AG10803 (cell line): ENCODE measurements at regions not wholly inside any gene's neighbourhood (a gene's known extent, or its start where the extent isn't known, plus 50 kb on each side); places are given as distances from the start of the nearest gene placed in this dataset.

Experiments used
- DNase-seq: peaks from one replicate; pipeline ENCODE4 v3.0.0; 2010; ENCODE audit warnings: low read depth
- H3K4me3 ChIP-seq: 2 replicates; pipeline ENCODE4 v1.5.1; 2011; ENCODE audit warnings: mild to moderate bottlenecking, low read length, control low read depth
- TF ChIP-seq, protein P1 (sequence below): conservative IDR thresholded peaks from 2 replicates; pipeline ENCODE4 v1.5.1; 2011; ENCODE audit warnings: mild to moderate bottlenecking, low read length, control low read depth, inconsistent platforms

DNA sequence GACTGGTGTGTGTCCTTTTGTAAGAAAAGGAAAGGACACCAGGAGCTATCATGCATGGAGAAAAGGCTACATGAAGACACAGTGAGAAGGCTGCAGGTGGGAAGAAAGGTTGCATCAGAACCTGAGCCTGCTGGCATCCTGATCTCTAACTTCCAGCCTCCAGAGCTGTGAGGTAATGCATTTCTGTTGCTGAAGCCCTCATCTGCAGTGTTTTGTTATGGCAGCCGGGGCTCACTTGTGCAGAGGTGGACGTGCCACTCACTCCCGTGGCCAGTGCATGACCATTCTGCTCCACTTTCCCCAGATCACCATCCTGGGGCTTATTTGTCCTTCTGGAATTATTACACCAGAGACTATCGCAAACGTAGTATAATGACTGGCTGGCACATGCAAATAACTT is 155.3 kb downstream of the IRS2 start:
- TF ChIP-seq, protein P1, sequence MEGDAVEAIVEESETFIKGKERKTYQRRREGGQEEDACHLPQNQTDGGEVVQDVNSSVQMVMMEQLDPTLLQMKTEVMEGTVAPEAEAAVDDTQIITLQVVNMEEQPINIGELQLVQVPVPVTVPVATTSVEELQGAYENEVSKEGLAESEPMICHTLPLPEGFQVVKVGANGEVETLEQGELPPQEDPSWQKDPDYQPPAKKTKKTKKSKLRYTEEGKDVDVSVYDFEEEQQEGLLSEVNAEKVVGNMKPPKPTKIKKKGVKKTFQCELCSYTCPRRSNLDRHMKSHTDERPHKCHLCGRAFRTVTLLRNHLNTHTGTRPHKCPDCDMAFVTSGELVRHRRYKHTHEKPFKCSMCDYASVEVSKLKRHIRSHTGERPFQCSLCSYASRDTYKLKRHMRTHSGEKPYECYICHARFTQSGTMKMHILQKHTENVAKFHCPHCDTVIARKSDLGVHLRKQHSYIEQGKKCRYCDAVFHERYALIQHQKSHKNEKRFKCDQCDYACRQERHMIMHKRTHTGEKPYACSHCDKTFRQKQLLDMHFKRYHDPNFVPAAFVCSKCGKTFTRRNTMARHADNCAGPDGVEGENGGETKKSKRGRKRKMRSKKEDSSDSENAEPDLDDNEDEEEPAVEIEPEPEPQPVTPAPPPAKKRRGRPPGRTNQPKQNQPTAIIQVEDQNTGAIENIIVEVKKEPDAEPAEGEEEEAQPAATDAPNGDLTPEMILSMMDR, result no peak

DNA sequence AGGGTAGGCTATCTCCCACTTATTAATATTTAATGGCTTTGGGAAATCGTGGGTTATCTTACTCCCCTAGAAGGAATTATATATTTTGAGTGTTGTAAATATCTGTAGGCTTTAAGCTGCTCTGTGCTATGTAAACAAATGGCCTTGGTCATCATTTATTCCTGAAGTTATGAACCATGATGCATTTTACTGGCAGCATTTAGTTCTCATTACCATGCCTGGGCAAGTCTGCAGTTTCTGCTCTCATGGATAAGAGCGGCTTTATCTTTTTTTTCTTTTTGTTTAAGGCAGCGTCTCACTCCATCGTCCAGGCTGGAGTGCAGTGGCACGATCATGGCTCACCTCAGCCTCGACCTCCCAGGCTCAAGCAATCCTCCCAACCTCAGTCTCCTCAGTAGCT is 156.1 kb downstream of the IRS2 start:
- TF ChIP-seq, protein P1, result no peak
- no peak for DNase-seq
- H3K4me3 ChIP-seq, result no peak overlapping the region

More for the DNA sequence above, 155.3 kb downstream of the IRS2 start:
- no peak overlapping the region for H3K4me3 ChIP-seq
- no peak for DNase-seq

DNA sequence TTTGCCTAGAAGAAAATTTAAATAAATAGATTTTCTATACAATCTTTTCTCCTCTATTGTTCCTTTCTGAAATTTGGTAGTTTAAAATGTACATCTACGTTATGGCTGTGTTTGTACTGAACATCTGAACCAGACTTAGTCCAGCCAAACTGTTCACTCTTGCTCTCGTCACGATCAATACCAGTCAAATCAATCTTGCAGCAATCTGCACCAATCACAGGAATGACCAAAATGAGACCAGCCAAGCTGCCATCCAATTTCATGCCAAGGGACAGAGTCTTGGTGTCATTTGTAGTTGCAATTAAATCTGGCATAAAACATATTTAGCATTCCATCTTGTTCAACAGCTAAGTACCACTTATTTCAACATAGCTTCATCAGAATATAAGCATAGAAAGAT is 156.6 kb downstream of the IRS2 start:
- H3K4me3 ChIP-seq, result no peak overlapping the region
- TF ChIP-seq, protein P1, result no peak
- DNase-seq, result no peak

DNA sequence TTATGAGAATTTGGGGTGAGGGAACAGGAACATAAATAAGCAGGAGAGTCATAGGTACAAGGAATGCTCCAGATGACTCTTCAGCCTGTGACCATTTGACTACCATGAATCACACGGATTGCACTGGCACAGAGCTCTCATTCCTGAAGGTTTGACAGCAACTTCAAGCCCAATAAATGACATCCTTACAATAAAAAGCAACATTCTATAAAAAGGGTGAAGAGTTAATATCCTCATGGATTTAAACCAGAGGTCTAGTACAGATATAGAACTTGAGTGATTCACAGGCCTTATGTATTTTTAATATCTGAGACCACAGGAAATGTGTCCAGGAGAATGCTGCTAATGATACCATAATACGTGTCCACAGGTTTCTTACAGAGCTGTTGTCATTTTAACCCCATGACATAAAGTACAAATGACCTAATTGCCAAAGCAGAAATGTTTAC is 158.1 kb downstream of the IRS2 start:
- peak; percentile 85 for DNase-seq
- TF ChIP-seq, protein P1, result no peak
- H3K4me3 ChIP-seq, result no peak overlapping the region

DNA sequence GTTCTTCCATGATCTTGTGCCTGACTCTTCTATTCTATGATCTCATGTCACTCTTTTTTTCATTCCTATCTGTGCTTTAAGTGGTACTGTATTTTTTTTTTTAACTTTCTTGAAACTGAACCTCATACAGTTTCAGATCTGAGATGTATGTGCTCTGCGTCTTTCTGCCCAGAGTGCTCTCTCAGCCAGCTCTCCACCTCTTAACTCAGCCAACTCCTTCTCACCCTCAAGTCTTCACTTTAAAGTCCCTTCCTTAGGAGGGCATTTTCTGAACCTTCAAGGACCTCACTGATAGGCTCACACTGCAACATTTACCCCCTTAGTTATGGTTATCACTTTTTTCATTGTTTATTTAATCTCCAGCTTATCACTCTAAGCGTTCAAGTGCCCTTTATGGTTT is 158.7 kb downstream of the IRS2 start:
- TF ChIP-seq, protein P1, result no peak
- H3K4me3 ChIP-seq, result no peak overlapping the region
- no peak for DNase-seq

DNA sequence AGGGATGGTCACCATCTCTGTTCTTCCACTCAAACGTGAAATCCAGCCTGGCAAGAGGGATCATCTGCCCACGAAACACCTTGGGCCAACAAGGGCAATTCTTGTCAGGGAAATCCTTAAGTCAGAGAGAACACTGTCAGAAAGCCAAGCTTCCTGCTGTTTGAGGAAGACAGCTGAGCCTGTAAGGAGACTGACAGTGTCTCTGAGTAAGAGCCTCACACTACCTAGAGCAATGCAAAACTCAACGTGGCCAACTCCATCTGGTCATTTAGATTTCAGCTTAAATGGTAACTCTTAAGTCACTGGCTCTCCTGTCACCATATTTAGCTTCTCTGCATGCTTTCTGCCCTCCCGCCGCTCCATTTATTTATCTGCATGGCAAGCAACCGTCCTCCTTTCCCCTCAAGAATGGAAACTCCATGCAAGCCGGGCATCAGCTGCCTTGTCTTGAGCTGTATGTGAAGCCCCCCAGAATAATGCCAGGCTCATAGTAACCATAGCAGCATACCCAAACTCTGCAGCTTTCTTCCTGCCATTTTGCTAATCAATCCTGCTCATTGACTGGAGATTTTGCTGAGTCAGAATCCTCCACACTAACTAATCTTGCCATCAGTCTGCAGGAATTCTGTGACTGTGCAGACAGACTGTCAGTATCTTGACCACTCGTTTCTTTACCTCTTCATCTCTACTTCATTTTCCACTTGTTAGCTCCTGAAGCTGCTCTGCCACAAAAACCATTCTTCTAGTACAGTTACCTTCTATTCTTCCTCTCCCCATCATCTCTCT is 159.8 kb downstream of the IRS2 start:
- no peak overlapping the region for H3K4me3 ChIP-seq
- TF ChIP-seq, protein P1, result no peak
- DNase-seq, result no peak

DNA sequence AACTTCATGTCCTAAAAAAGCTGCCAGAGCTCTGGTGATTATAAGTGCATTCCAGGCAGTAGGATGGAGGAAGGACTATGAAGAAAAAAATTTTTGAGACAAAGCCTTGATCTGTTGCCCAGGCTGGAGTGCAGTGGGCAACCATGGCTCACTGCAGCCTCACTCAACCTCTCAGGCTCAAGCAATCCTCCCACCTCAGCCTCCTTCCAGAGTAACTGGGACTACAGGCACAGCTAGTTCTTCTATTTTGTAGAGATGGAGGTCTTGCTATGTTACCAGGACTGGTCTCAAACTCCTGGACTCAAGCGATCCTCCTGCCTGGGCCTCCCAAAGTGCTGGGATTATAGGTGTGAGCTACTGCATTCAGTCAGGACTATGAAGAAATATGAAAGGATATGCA is 161.2 kb downstream of the IRS2 start:
- no peak for DNase-seq
- TF ChIP-seq, protein P1, result no peak

More for the DNA sequence above, 161.2 kb downstream of the IRS2 start:
- no peak overlapping the region for H3K4me3 ChIP-seq
